HG02943 (cell line): ENCODE measurements at regions not wholly inside any gene's neighbourhood (a gene's known extent, or its start where the extent isn't known, plus 50 kb on each side); places are given as distances from the start of the nearest gene placed in this dataset.

Experiments used
- ATAC-seq: cut with Tn5 transposase; IDR thresholded peaks from one replicate; pipeline ENCODE4 v1.9.1; 2021; ENCODE audit warnings: mild to moderate bottlenecking, low read depth, moderate library complexity; ENCODE audit not compliant: unreplicated experiment

DNA sequence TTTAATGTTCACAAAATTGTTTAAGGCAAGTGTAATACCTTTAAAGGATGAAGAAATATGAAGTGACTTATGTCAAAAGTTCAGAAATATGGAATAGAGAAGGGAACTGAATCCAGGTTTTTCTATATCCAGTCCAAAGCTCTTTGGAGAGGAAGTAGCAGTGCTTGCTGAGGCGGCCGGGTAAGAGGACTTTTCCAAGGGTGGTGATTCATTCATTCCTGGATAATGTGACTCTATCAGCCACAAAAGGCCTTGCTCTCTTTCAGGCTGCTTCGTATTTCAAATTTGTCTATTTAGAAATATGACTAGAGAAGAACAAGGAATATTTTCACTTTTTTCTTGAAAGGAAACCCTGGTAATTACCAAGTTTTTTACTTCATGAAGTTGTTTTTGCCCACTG is 830.1 kb upstream of the ZEB2 start:
- no peak for ATAC-seq

GRCh38 chr2:145344076-145344724 is 824.3 kb upstream of the ZEB2 start:
- ATAC-seq: no peak

DNA sequence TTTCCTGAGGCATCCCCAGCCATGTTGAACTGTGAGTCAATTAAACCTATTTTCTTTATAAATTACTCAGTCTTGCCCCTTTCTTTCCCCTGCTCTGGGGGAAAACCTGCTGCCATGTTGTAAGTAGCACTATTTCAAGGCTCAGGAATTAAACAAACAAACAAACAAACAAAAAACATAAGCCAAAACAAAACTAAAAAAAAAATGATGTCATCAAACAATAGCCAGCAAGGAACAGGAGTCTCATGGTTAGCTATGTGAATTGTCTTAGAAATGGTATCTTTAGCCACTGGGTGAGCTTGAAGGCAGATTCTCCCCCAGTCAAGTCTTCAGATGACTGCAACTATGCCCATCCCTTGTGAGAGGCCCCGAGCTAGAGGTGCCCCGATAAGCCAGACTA is 823.4 kb upstream of the ZEB2 start:
- no peak for ATAC-seq

DNA sequence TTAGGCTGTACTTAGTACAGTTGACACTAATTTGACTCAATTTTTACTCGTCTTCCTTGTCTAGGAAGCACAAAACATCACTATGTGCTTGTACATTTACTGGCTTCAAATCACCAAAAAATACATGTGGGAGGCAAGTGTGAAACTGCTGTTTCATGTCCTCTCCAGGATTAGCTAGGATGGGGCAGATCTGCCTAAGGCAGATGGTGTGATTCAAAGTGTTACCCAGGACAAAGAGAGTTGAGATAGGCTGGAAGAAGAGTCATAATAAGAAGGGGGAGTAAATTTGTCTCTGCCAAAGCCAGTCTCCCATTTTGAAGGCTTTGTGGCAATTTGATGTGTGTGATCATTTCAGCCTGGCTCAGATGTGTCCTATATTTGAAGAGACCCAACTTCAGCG is 821.6 kb upstream of the ZEB2 start:
- ATAC-seq: no peak

DNA sequence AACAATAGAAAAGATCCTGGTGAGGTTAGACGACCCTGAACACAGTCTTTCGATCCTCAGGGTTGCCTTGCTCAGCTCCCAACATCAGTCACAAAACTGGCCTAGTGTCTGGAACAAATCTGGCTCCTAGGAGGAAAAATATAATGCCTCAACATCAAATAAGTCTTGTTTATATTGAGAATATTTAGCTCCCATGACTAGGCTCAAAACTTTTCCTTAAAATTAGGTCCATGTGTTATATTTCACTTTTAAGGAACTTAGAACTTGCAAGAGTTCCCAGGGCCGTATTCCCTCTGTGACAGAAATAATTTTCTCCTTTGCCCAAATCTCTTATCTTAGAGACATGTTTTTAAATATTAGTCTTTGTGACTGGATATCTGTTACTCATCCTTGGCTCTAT is 819.7 kb upstream of the ZEB2 start:
- no peak for ATAC-seq

DNA sequence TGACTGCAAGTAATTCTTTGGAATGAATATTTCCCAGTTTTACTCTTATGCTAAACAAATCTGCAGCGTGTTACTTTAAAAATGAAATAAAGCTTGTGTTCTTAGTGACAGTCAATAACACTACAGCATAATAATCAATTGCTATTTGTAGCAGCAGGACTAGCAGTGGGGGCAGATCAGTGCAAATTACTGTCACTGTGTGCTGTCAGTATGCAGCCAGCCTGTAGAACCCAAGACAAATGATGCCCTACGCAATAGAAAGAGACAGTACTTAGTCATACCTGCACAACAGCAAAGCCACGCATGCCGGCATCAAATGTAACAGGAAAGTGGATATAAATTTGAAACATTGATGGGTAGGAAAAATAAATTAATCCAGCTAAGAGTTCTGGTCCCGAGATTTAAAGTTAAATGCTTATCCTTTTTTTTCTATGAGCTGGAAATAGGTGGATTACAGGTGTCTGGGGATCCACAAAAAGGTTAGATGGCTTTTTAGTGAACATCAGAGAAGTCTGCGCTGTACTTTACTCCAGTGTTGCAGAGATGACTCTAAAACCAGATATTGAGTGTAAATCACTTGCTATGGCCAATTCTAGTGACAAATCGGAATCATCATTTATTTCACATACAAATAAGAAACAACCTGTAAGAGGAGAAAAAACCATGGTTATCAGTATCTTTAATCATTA is 812.4 kb upstream of the ZEB2 start:
- no peak for ATAC-seq

GRCh38 chr2:145329971-145330370 is 810.1 kb upstream of the ZEB2 start:
- ATAC-seq: no peak

GRCh38 chr2:145325485-145325884 is 805.6 kb upstream of the ZEB2 start:
- no peak for ATAC-seq

DNA sequence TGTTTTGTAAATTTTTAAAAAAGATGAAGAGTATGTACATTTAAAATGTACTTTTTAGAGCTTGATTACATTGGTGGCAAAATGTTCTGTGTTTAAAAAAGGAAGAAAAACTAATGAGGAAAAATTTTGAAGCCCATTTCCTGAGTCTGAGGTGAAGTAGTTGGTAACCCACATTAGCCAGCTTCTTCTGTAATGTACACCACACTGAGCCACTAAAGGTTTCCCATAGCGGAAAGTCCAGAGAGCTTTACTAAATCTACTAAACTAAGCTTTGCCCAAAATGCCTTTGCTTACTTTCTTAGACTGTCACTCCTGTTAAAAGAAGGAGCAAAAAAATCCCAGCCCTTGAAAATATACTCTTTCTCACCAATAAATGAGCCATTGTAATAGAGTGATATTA is 804.8 kb upstream of the ZEB2 start:
- no peak for ATAC-seq

DNA sequence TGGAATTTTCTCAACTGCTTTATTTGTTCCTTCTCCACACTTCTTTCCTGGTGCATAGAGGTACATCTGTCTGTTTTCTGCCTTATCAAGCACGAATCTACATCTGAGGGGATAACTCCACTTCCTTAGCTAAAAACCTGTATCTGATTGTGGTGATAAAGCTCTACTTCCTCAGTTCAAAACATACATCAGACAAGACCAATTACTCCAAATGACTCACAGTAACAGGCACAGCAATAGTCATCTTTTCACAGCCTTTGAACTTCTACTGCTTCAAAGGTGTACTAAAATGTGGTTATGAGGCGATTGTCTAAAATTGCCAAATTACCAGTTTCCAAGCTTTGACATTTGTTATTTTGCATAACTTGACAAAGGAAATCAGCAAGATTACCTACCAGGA is 803.6 kb upstream of the ZEB2 start:
- no peak for ATAC-seq

DNA sequence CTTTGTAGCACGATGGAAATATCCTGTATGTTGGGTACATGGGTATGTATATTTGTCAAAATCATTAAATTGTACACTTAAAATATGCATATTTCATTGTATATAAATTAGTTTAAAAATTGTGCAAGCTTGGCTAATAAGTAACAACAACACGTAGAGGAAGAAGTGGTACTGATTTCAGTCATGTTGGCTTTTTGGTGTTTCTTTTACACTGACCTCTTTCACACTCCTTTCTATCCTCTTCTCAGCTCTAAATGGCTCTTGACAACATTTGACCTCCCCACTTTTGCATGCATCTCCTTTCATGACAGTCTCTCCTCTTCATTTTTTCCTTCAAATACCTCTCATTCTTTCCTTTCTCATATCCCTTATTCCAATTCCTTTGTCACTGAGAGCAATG is 801.4 kb upstream of the ZEB2 start:
- no peak for ATAC-seq

GRCh38 chr2:145316496-145316895 is 796.6 kb upstream of the ZEB2 start:
- ATAC-seq: no peak

- no peak for ATAC-seq
These were observed 795.1 kb upstream of the ZEB2 start for GRCh38 chr2:145315053-145315452.

DNA sequence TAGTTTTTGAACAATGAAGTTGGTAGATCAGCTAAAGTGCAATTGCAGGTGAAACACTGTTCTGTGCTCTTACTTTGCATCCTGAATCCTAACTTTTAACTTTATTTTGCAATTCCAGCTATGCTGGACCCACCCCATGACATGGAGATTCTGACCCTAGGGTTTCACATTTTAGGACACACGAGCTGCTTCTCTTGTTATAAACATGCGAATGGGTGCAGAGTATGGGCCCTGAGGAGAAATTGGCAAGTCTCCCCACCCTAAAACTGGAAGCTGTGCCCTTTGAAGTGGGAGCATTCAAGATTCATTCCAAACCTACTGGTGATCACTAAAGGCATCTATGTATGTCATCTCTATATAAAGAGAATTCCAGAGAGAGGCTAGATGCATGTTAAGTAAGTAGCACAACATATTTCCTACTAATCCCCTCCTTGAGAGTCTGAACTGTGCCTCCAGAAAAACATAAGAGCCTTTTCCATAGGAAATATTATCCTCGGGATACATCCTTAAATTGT is 794.3 kb upstream of the ZEB2 start:
- ATAC-seq: no peak

DNA sequence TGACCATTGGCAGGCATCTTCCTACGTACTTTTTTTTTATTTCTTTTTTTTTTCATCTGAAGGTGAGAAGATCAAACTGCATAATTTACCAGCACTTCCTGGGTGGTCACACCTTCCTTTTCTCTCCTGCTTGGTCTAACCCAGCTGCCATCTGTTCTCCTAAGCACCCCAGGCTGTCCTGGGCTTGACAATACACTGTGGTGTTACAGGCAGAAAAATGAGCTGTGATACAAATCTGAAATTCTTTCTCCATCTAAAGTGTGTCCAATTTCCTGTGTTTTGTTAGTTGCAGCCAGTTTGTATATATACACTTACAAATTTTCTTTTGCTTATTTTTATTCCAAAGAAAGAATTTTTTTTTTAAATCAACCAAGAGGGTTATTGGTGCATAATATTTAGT is 786.0 kb upstream of the ZEB2 start:
- ATAC-seq: no peak

GRCh38 chr2:145304501-145304900 is 784.6 kb upstream of the ZEB2 start:
- ATAC-seq: no peak

- ATAC-seq: no peak
These were observed 783.6 kb upstream of the ZEB2 start for GRCh38 chr2:145303536-145303935.

GRCh38 chr2:145302886-145303285 is 783.0 kb upstream of the ZEB2 start:
- ATAC-seq: no peak

- no peak for ATAC-seq
These were observed 782.5 kb upstream of the ZEB2 start for GRCh38 chr2:145302451-145302850.

- no peak for ATAC-seq
These were observed 779.4 kb upstream of the ZEB2 start for GRCh38 chr2:145299368-145299767.

DNA sequence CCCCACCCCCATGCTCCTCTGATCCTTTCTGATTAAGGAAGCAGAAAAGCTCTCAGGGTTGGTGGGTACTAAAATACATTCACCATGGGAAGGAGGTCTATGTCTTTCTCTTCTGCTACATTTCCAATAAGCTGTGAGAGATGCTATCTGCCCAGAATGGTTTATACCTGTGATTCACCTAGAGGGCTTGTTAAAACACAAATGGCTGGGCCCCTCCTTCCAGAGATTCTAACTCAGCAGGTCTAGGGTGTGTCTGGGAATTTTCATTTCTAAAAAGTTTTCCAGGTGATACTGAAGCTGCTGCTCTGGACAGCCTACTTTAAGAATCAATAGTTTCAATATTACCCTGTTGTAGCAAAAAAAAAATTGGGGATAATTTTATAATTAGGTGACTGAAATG is 772.2 kb upstream of the ZEB2 start:
- no peak for ATAC-seq

DNA sequence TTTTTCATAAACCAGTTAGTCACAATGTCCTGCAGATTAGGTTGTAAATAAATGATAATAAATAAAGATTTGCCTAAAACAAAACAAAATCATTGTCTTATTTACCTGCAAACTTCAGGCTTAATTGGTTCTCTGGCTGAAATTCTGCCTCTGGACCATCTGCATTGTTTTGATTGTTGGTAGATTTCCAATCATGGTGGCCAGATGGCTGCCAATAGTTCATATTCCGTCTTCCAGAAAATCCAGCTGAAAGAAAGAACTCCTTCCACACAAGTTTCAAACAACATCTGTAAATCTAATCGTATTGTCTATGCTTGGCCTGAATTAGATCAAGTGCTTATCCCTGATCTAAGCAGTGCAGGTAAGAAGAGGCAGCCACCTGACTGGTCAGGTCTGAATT is 771.1 kb upstream of the ZEB2 start:
- no peak for ATAC-seq
